ENCODE measurements at regions not wholly inside any gene's neighbourhood (a gene's known extent, or its start where the extent isn't known, plus 50 kb on each side); places are given as distances from the start of the nearest gene placed in this dataset.

DNA sequence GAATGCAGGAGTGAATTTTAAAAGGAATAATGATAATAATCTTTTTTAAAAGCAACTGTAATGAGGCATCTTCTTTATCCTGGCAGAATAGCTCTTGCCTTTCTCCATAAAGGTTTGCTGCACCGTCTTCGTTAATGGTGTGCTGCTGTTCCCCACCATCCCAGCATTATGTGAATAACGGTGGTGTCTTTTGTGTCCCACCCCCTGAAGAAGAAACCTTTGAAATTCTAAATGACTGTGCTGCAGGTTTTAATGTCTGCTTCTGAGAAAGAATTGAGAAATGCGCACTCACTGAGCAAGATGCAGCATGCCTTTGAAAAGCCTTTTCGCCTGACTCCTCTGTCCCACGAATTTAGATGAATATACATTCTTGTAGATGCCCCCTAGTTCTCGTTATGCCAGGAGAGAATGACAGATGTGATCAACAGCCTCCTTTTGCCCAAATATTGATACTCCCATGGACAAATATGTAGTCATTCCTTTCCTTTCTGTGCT is 246.1 kb upstream of the ZNF462 start:
- BruUV-seq (replicated peaks), result no TSS peak
- H3K36me3 ChIP-seq (ENCODE audit: insufficient read depth, low read length), result no peaks in the 10 kb centered on the region
- H3K9me2 ChIP-seq (ENCODE audit: insufficient read depth, low read length), result no peaks in the 10 kb centered on the region
- ChIA-PET CTCF (ENCODE audit: unreplicated experiment) (no interaction called here), POLR2A (no interaction called here)
- H3K79me2 ChIP-seq (ENCODE audit: insufficient read depth, low read depth, low read length), result no peaks in the 10 kb centered on the region
- no peaks in the 10 kb centered on the region for H4K20me1 ChIP-seq (ENCODE audit: insufficient read depth, low read length)
- TF ChIP-seq, protein P1, sequence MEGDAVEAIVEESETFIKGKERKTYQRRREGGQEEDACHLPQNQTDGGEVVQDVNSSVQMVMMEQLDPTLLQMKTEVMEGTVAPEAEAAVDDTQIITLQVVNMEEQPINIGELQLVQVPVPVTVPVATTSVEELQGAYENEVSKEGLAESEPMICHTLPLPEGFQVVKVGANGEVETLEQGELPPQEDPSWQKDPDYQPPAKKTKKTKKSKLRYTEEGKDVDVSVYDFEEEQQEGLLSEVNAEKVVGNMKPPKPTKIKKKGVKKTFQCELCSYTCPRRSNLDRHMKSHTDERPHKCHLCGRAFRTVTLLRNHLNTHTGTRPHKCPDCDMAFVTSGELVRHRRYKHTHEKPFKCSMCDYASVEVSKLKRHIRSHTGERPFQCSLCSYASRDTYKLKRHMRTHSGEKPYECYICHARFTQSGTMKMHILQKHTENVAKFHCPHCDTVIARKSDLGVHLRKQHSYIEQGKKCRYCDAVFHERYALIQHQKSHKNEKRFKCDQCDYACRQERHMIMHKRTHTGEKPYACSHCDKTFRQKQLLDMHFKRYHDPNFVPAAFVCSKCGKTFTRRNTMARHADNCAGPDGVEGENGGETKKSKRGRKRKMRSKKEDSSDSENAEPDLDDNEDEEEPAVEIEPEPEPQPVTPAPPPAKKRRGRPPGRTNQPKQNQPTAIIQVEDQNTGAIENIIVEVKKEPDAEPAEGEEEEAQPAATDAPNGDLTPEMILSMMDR (conservative IDR thresholded peaks at IDR 0.05; ENCODE audit: low read length), result no peak
- TF ChIP-seq EZH2phosphoT487 (IDR thresholded peaks at IDR 0.05; ENCODE audit: borderline replicate concordance, low read depth, low read length), result no peak
- no peaks in the 10 kb centered on the region for H3K4me1 ChIP-seq (ENCODE audit: insufficient read depth, low read length, poor library complexity, severe bottlenecking)
- DNase-seq (ENCODE audit: low spot score), result no peak
- no peak overlapping the region for H2AFZ ChIP-seq (ENCODE audit: low read length)
- intact Hi-C loops (cut with micrococcal nuclease; ENCODE audit: unreplicated experiment), result no loop called here
- no peak overlapping the region for H3K4me3 ChIP-seq (ENCODE audit: low read depth, low read length, poor library complexity, severe bottlenecking)
- no peaks in the 10 kb centered on the region for H3K9me3 ChIP-seq (ENCODE audit: low read length)
- H3K4me2 ChIP-seq (ENCODE audit: low read length), result no peak overlapping the region
- H3K27ac ChIP-seq (ENCODE audit: low read depth, low read length, poor library complexity, severe bottlenecking), result no peak overlapping the region

DNA sequence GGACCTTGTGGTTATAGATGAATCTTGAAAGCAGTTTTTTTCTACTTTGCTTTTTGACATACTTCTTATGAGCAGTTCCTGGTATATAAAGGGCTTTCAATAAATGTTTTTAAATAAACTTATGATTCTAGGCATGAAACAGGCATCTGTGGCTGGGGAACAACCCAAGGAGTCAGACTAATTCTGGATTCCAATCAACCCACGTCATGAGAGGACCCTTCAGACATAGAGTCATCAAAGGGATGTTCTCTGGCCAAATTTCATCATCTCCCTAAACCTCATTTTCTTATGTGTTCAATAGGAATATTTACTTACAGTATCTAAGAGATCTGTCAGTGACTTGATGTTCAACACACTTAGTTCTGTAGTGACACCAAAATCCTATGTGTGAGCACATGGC is 243.8 kb upstream of the ZNF462 start:
- H3K4me1 ChIP-seq (ENCODE audit: insufficient read depth, low read length, poor library complexity, severe bottlenecking), result no peaks in the 10 kb centered on the region
- H3K4me2 ChIP-seq (ENCODE audit: low read length), result no peak overlapping the region
- POLR2A ChIA-PET, result no interaction called here
- intact Hi-C loops (cut with micrococcal nuclease; ENCODE audit: unreplicated experiment), result no loop called here
- no peak for DNase-seq (ENCODE audit: low spot score)
- no peaks in the 10 kb centered on the region for H3K36me3 ChIP-seq (ENCODE audit: insufficient read depth, low read length)
- H3K4me3 ChIP-seq (ENCODE audit: low read depth, low read length, poor library complexity, severe bottlenecking), result no peak overlapping the region
- H3K27ac ChIP-seq (ENCODE audit: low read depth, low read length, poor library complexity, severe bottlenecking), result no peak overlapping the region
- no peaks in the 10 kb centered on the region for H3K79me2 ChIP-seq (ENCODE audit: insufficient read depth, low read depth, low read length)
- no peaks in the 10 kb centered on the region for H3K9me2 ChIP-seq (ENCODE audit: insufficient read depth, low read length)
- CTCF ChIA-PET (ENCODE audit: unreplicated experiment), result no interaction called here
- H2AFZ ChIP-seq (ENCODE audit: low read length), result no peak overlapping the region
- H3K9me3 ChIP-seq (ENCODE audit: low read length), result no peaks in the 10 kb centered on the region
- TF ChIP-seq EZH2phosphoT487 (IDR thresholded peaks at IDR 0.05; ENCODE audit: borderline replicate concordance, low read depth, low read length), result no peak
- TF ChIP-seq, protein P1 (conservative IDR thresholded peaks at IDR 0.05; ENCODE audit: low read length), result no peak
- BruUV-seq (replicated peaks), result no TSS peak
- no peaks in the 10 kb centered on the region for H4K20me1 ChIP-seq (ENCODE audit: insufficient read depth, low read length)

DNA sequence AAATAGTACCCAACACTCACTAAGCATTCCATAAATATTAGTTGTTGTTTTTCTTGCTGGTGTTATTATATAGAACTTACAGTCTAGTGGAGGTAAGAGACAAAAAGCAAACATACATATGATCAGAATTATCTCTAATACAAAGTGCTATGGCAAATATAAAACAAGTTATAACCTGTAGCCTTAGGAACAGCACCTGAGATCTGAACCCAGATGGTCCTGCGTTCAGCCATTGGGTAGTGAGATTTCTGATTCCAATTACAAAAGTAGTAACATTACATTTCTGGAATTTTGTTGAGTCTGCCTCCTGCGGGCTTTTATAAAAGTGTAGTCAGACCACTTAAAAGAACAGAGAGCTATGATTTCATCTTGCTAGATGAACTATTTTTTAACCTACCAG is 242.9 kb upstream of the ZNF462 start:
- intact Hi-C loops (cut with micrococcal nuclease; ENCODE audit: unreplicated experiment), result no loop called here
- H3K79me2 ChIP-seq (ENCODE audit: insufficient read depth, low read depth, low read length), result no peaks in the 10 kb centered on the region
- no peaks in the 10 kb centered on the region for H3K36me3 ChIP-seq (ENCODE audit: insufficient read depth, low read length)
- no peak overlapping the region for H2AFZ ChIP-seq (ENCODE audit: low read length)
- H3K9me3 ChIP-seq (ENCODE audit: low read length), result no peaks in the 10 kb centered on the region
- TF ChIP-seq, protein P1 (conservative IDR thresholded peaks at IDR 0.05; ENCODE audit: low read length), result no peak
- TF ChIP-seq EZH2phosphoT487 (IDR thresholded peaks at IDR 0.05; ENCODE audit: borderline replicate concordance, low read depth, low read length), result no peak
- DNase-seq (ENCODE audit: low spot score), result no peak
- no peaks in the 10 kb centered on the region for H4K20me1 ChIP-seq (ENCODE audit: insufficient read depth, low read length)
- no peaks in the 10 kb centered on the region for H3K4me1 ChIP-seq (ENCODE audit: insufficient read depth, low read length, poor library complexity, severe bottlenecking)
- H3K9me2 ChIP-seq (ENCODE audit: insufficient read depth, low read length), result no peaks in the 10 kb centered on the region
- no peak overlapping the region for H3K4me2 ChIP-seq (ENCODE audit: low read length)
- ChIA-PET POLR2A (no interaction called here), CTCF (ENCODE audit: unreplicated experiment) (no interaction called here)
- no TSS peak for BruUV-seq (replicated peaks)
- no peak overlapping the region for H3K27ac ChIP-seq (ENCODE audit: low read depth, low read length, poor library complexity, severe bottlenecking)
- no peak overlapping the region for H3K4me3 ChIP-seq (ENCODE audit: low read depth, low read length, poor library complexity, severe bottlenecking)
